CD4-positive, alpha-beta T cell (primary cell): ENCODE measurements at regions not wholly inside any gene's neighbourhood (a gene's known extent, or its start where the extent isn't known, plus 50 kb on each side); places are given as distances from the start of the nearest gene placed in this dataset.

Source experiments
- ATAC-seq: fragments of 200-7000 bp; cut with Tn5 transposase; one replicate; pipeline ENCODE4 v1.10.0; 2022; ENCODE audit warnings: mild to moderate bottlenecking; ENCODE audit not compliant: poor library complexity
- CTCF ChIA-PET: fragments of 350-600 bp; sonication (Branson Sonifier 250); formaldehyde crosslinking; loops from one replicate; lab custom pipeline; 2021; ENCODE audit warnings: antibody characterized with exemption, inconsistent platforms; lab: Charles Lee
- POLR2A ChIA-PET: fragments of 350-600 bp; sonication (Branson Sonifier 250); formaldehyde crosslinking; loops from one replicate; lab custom pipeline; 2021; ENCODE audit warnings: antibody characterized with exemption, inconsistent platforms; lab: Charles Lee
- DNase-seq, 14 experiments: peaks; one replicate each; pipeline ENCODE4 v3.0.0-alpha.2; 2013 to 2020; ENCODE audit warnings: mixed read lengths in 2 of 14
- H3K27ac ChIP-seq, 2 donors: one replicate each; pipeline versions ENCODE4 v1.5.1 to v1.7.0; 2013; ENCODE audit warnings: low read length in 2 of 2, low read depth in 1 of 2, mild to moderate bottlenecking in 1 of 2
- H3K27me3 ChIP-seq, 2 experiments: 1 replicate in 1 of 2; 2 replicates in 1 of 2; pipeline versions ENCODE4 v1.6.1 to v1.7.0; 2013; ENCODE audit warnings: low read length in 2 of 2, control low read depth in 1 of 2, mild to moderate bottlenecking in 1 of 2, moderate library complexity in 1 of 2; ENCODE audit not compliant: insufficient read depth in 2 of 2, control insufficient read depth in 1 of 2
- H3K36me3 ChIP-seq: one replicate; pipeline ENCODE4 v1.6.1; 2013; ENCODE audit warnings: low read length, control low read depth; ENCODE audit not compliant: insufficient read depth
- H3K4me1 ChIP-seq: one replicate; pipeline ENCODE4 v1.6.1; 2013; ENCODE audit warnings: low read length, control low read depth; ENCODE audit not compliant: insufficient read depth
- H3K4me3 ChIP-seq: one replicate; pipeline ENCODE4 v1.5.1; 2013; ENCODE audit warnings: mild to moderate bottlenecking, low read length, moderate library complexity
- H3K9me3 ChIP-seq, 2 experiments: 1 replicate in 1 of 2; 2 replicates in 1 of 2; pipeline versions ENCODE4 v1.6.1 to v1.7.0; 2013; ENCODE audit warnings: low read length in 2 of 2, mild to moderate bottlenecking in 2 of 2, control low read depth in 1 of 2, moderate library complexity in 1 of 2; ENCODE audit not compliant: control insufficient read depth in 1 of 2, insufficient read depth in 1 of 2
- H3K27ac Mint-ChIP-seq: one replicate; pipeline ENCODE4 v1.8.0; 2020; ENCODE audit warnings: mixed read lengths
- H3K27me3 Mint-ChIP-seq: one replicate; pipeline ENCODE4 v1.8.0; 2021; ENCODE audit warnings: mixed read lengths
- H3K36me3 Mint-ChIP-seq: one replicate; pipeline ENCODE4 v1.8.0; 2021; ENCODE audit warnings: low read depth, mixed read lengths
- H3K4me1 Mint-ChIP-seq: one replicate; pipeline ENCODE4 v1.8.0; 2021; ENCODE audit warnings: low read depth, mixed read lengths
- H3K4me3 Mint-ChIP-seq: one replicate; pipeline ENCODE4 v1.8.0; 2020; ENCODE audit warnings: mild to moderate bottlenecking, mixed read lengths
- H3K9me3 Mint-ChIP-seq: one replicate; pipeline ENCODE4 v1.8.0; 2020; ENCODE audit warnings: mixed read lengths
- CTCF ChIP-seq: fragments of 200-600 bp; IDR thresholded peaks from one replicate; pipeline ENCODE4 v1.8.0; 2022; ENCODE audit warnings: antibody characterized with exemption, mild to moderate bottlenecking
- intact Hi-C, 2 experiments: fragments of 100-400 bp; cut with DNase I in 1 of 2; cut with micrococcal nuclease in 1 of 2; formaldehyde crosslinking; loops; one replicate each; pipeline versions ENCODE4 v1.15.1 to v1.9.0; 2023 to 2025; cut with DNase I, micrococcal nuclease

DNA sequence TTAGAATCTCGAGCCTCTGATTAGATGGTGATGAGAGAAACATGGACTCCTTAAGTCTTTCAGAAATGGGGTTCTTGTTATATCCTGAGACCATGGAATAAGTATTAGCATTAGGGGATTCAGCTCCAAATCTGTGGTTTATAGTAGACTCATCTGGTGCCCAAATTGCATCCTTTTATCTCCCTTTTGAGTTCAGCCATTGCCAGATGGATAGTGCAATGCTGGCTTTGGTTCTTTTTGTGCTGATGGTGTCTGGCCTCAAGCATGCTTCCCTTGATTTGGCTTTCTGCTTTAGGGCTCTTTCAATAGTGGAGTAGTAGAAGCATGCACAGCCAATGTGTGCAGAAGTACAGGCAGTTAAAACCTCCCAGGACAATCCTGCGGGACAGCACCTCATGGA is 306.4 kb downstream of the TSN start:
- Mint-ChIP-seq H3K4me3 (no peak overlapping the region), H3K9me3 (no peaks in the 10 kb centered on the region), H3K27me3 (peaks cover 3% of the 10 kb centered on the region), H3K36me3 (no peaks in the 10 kb centered on the region), H3K4me1 (no peaks in the 10 kb centered on the region), H3K27ac (no peak overlapping the region)
- ATAC-seq (no peak), DNase-seq (no peak)
- no peak overlapping the region for H3K4me3 ChIP-seq
- POLR2A ChIA-PET: no interaction called here
- intact Hi-C loops: no loop called here
- no peaks in the 10 kb centered on the region for H3K27me3 ChIP-seq
- H3K4me1 ChIP-seq: no peaks in the 10 kb centered on the region
- TF ChIP-seq CTCF: no peak
- CTCF ChIA-PET: no interaction called here
- H3K27ac ChIP-seq: no peak overlapping the region
- no peaks in the 10 kb centered on the region for H3K9me3 ChIP-seq
- no peaks in the 10 kb centered on the region for H3K36me3 ChIP-seq

DNA sequence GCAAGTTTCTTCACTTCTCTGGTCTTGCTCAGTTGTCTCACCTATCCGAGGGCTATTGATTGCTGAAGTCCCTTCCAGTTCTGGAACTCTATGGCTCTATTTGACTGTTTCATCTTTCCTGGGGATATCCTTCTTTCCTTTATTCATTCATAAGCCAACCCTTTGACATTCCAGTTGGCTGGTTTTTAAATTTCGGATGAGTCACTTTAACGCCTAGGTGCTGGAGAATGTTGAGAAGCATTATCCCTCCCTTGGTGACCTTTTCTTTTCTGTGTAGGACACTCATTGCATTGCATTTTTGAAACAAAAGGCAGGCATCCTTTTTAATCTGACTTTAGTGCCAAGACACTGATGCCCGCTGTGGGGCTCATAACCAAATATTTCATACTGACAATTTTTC is 307.1 kb downstream of the TSN start:
- Mint-ChIP-seq H3K27ac (no peak overlapping the region), H3K4me1 (no peaks in the 10 kb centered on the region), H3K36me3 (no peaks in the 10 kb centered on the region), H3K27me3 (peaks cover 3% of the 10 kb centered on the region), H3K9me3 (no peaks in the 10 kb centered on the region), H3K4me3 (no peak overlapping the region)
- Histone ChIP-seq H3K27me3 (no peaks in the 10 kb centered on the region), H3K4me1 (no peaks in the 10 kb centered on the region), H3K36me3 (no peaks in the 10 kb centered on the region), H3K9me3 (no peaks in the 10 kb centered on the region), H3K27ac (no peak overlapping the region), H3K4me3 (no peak overlapping the region)
- CTCF ChIA-PET: no interaction called here
- ATAC-seq: no peak
- intact Hi-C loops: no loop called here
- DNase-seq: no peak
- no peak for TF ChIP-seq CTCF
- POLR2A ChIA-PET: no interaction called here

GRCh38 chr2:122063716-122064115 is 308.3 kb downstream of the TSN start:
- intact Hi-C loops: no loop called here
- Histone ChIP-seq H3K27me3 (no peaks in the 10 kb centered on the region), H3K36me3 (no peaks in the 10 kb centered on the region), H3K4me3 (no peak overlapping the region), H3K4me1 (no peaks in the 10 kb centered on the region), H3K27ac (no peak overlapping the region), H3K9me3 (no peaks in the 10 kb centered on the region)
- Mint-ChIP-seq H3K27me3 (peaks cover 3% of the 10 kb centered on the region), H3K36me3 (no peaks in the 10 kb centered on the region), H3K4me3 (no peak overlapping the region), H3K27ac (no peak overlapping the region), H3K9me3 (no peaks in the 10 kb centered on the region), H3K4me1 (no peaks in the 10 kb centered on the region)
- ChIA-PET CTCF (no interaction called here), POLR2A (no interaction called here)
- ATAC-seq: no peak
- TF ChIP-seq CTCF: no peak
- DNase-seq: no peak
